Pulmonary artery endothelial cell (primary cell): ENCODE measurements at regions not wholly inside any gene's neighbourhood (a gene's known extent, or its start where the extent isn't known, plus 50 kb on each side); places are given as distances from the start of the nearest gene placed in this dataset.
A peak's percentile ranks its signal among the peaks of the same experiment; 100 is the strongest.

Experiments used
- DNase-seq: peaks from one replicate; pipeline ENCODE4 v3.0.0-alpha.2; 2011; ENCODE audit warnings: low read depth, low spot score

GRCh38 chr6:81819767-81820166 is 67.3 kb upstream of the TENT5A start:
- no peak for DNase-seq

- DNase-seq, result no peak
Measured at GRCh38 chr6:81818901-81819361, 66.5 kb upstream of the TENT5A start.

GRCh38 chr6:81816380-81816779 is 63.9 kb upstream of the TENT5A start:
- no peak for DNase-seq

DNA sequence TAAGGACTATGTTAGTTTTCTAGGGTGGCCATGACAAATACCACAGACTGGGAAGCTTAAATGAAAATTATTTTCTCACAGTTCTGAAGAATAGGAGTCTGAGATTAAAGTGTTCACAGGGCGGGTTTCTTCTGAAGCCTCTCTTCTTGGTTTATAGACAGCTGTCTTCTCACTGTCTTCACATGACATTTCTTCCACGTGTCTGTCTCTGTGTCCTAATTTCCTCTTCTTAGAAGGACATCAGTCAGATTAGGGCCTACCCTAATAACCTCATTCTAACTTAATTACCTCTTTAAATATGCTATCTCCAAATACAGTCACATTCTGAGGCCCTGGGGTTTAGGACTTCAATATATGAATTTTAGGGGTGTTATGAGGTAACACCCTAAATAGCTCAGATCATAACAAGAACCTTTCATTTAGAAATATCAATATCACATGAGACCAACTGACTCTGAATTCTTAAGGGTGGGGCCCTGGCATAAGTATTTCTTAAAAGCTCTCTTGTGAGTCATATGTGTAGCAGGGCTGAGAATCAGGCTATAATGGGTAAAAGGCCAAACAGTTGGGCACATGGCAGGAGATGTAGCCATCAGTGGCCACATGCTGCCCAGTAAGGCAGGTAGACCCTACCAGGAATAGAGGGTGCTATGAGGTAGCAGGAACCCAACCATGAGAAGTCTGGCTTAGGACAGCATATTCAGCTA is 62.0 kb upstream of the TENT5A start:
- DNase-seq, result no peak

DNA sequence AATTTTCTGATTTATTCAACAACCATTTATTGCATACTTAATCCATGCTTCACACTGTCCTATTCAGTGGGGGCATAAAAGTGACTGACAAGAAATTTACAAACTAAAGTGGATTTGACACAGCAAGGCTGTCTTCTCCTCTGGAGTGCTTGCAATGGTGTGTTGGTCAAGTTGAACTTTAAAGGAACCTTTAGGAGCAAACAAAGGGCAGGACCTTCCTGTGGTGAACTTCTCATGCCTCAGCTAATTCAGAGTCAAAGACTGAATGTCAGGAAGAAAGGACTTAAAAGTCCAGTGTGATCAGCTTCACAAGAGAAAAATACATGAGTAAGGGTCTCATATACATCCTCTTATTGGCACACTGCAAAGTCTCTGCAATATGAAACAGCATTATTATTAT is 60.8 kb upstream of the TENT5A start:
- DNase-seq, result no peak

DNA sequence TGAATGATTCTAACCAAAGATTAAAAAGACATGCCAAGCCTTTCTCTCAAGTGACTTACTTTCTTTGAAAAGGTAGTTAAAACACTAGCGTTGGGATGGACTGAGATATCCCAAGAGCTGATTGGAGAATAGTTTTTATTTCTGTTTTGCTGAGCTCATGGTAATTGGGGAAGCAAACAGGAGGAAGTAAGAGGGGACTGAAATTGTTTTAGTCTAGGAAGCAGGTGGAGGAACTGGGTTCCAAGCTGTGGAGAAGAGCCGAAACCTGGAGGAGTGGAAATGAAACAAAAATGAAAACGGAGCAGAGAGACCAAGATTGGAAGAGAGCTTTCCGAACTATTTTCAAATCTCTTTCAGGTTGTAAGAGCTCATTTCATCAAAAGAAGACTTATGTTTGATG is 59.9 kb upstream of the TENT5A start:
- no peak for DNase-seq

- peak; percentile 68 for DNase-seq
Measured at GRCh38 chr6:81808851-81809570, 56.5 kb upstream of the TENT5A start.

GRCh38 chr6:81806793-81807565 is 54.5 kb upstream of the TENT5A start:
- DNase-seq, result no peak

DNA sequence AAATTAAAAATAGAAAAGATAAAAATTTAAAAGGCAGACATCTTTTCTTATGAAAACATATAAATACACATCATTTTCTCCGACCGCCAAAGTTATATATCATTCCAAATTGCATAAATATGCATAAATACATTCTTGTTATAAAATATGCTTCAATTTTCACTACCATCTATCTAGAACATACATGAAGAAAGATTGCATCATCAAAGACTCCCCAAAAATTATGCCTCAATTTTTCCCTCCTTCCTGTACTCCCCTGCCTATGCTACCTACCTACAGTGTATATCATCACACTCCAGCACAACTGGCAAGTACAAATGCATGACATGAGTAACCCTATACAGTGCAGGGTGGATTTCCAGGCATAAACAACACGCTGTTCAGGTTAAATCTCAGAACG is 49.9 kb upstream of the TENT5A start:
- no peak for DNase-seq
